ENCODE measurements at regions not wholly inside any gene's neighbourhood (a gene's known extent, or its start where the extent isn't known, plus 50 kb on each side); places are given as distances from the start of the nearest gene placed in this dataset.

- no peak for DNase-seq
These were observed 239.9 kb upstream of the SLC10A2 start for GRCh38 chr13:103306163-103306562.

- DNase-seq = no peak
These were observed 236.9 kb upstream of the SLC10A2 start for GRCh38 chr13:103303078-103303651.

GRCh38 chr13:103302676-103303075 lies 236.5 kb upstream of the SLC10A2 start:
- no peak for DNase-seq

GRCh38 chr13:103299079-103299478 lies 232.9 kb upstream of the SLC10A2 start:
- no peak for DNase-seq

GRCh38 chr13:103297083-103297482 lies 230.9 kb upstream of the SLC10A2 start:
- no peak for DNase-seq

GRCh38 chr13:103291798-103292572 lies 225.8 kb upstream of the SLC10A2 start:
- DNase-seq = no peak

GRCh38 chr13:103291226-103291625 lies 225.0 kb upstream of the SLC10A2 start:
- DNase-seq = no peak

- no peak for DNase-seq
These were observed 223.5 kb upstream of the SLC10A2 start for GRCh38 chr13:103289681-103290080.

- DNase-seq = no peak
These were observed 221.9 kb upstream of the SLC10A2 start for GRCh38 chr13:103288114-103288513.

GRCh38 chr13:103287659-103288058 lies 221.4 kb upstream of the SLC10A2 start:
- DNase-seq = no peak

- no peak for DNase-seq
These were observed 218.2 kb upstream of the SLC10A2 start for GRCh38 chr13:103284466-103284865.

GRCh38 chr13:103283451-103283820 lies 217.2 kb upstream of the SLC10A2 start:
- no peak for DNase-seq

- DNase-seq = no peak
These were observed 216.6 kb upstream of the SLC10A2 start for GRCh38 chr13:103282571-103283450.

- peak in 1 of 51 donors; percentile 7 for DNase-seq
These were observed 211.9 kb upstream of the SLC10A2 start for GRCh38 chr13:103277959-103278694.

- no peak for DNase-seq
These were observed 210.7 kb upstream of the SLC10A2 start for GRCh38 chr13:103276775-103277498.

GRCh38 chr13:103275722-103276121 lies 209.5 kb upstream of the SLC10A2 start:
- no peak for DNase-seq

GRCh38 chr13:103275081-103275480 lies 208.9 kb upstream of the SLC10A2 start:
- no peak for DNase-seq

GRCh38 chr13:103273825-103274224 lies 207.6 kb upstream of the SLC10A2 start:
- no peak for DNase-seq

GRCh38 chr13:103272770-103273169 lies 206.6 kb upstream of the SLC10A2 start:
- DNase-seq = no peak

- DNase-seq = no peak
These were observed 197.2 kb upstream of the SLC10A2 start for GRCh38 chr13:103263448-103263847.

Data from hypothalamus (tissue), 51 donors.